Suppressor macrophage (primary cell): ENCODE measurements at regions not wholly inside any gene's neighbourhood (a gene's known extent, or its start where the extent isn't known, plus 50 kb on each side); places are given as distances from the start of the nearest gene placed in this dataset.

Experiments
- DNase-seq, 4 experiments: peaks; one replicate each; pipeline ENCODE4 v3.0.0-alpha.2; 2020 to 2022

DNA sequence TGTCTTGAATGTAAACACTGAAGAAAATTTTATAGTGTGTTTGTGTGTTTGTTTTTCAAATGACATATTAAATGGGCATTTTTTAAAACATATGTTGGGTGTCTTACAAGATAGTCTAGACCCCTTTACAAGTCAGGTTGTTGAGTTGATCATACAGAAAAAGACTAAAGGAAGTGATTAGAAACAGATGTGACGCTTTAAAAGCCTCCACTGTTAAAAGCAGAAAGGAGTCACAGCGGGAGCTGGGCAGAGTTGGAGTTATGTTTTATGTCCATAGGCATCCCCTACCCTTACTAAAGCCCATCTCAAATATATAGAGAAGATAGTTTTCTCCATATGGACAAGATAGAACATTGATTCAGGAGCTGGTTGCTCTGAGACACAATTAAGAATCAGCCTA lies 393.9 kb downstream of the PLPP3 start:
- no peak for DNase-seq

- DNase-seq: no peak
These were observed 396.2 kb downstream of the PLPP3 start for GRCh38 chr1:56183151-56183550.

DNA sequence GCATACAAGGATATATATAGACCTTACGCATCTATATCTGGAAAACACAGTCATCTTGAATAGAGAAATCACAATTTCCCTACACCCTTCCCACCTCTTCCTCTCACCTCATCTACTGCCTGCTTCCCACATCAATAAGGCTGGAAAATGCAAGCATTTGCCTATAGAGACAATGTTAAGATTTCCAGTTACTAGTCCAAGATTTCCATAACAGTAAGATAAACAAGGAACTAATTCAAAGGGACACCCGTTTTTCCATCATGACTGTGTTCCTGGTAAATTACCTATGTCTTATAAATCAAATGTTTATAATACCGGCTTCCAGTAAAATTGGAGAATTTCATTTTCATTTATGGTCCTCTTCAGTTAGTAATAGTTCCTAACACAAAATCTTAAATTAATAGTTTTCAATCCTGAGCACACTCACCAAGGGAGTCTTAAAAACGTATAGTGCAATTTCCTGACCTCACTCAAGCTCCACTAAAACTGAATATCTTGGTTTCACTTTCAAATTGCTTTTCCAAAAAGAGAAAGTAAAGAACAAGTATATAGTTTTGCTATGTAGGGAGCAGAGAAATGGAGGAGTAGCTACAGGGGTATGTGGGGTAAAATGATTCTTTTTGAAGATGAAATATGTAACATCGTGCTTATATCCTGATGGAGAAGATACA lies 398.7 kb downstream of the PLPP3 start:
- DNase-seq: peak in 1 of 4 experiments; percentile 7

DNA sequence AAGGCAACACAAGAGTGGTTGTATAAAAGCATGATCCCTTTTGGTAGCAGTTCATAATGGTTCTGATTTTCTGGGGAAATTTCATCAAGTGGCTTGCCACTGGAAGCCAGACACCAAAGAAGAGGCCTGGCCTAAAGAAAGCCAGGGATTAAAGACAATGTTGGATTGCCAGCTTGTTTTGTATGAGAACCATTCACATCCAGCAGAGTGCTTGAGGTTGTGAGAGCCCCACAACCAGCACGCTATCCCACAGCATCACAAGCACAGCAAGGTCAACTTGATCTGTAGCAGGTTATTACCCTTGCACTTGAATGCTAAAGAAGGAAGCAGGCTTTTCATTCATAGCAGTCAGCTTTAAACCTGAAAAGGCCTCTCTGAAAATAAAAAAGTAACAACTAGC lies 399.8 kb downstream of the PLPP3 start:
- no peak for DNase-seq

DNA sequence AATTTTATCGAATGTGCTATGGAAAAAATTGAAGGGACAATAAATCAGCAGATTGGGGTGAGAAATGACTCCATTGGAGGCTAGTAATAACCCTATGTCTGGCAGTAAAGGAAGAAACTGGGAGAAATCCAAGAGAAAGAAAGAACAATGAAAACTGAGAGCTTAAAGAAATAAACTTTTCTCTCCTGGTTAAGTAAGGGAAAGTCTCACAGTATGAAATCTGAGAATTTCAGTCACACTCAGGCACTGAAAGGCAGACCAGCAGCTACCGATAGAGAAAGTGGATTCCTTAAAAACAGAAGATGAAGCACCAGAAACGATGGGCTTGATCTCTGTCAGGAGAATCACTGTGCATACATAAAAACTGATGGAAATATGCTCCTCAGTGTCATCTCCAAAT lies 404.2 kb downstream of the PLPP3 start:
- no peak for DNase-seq

DNA sequence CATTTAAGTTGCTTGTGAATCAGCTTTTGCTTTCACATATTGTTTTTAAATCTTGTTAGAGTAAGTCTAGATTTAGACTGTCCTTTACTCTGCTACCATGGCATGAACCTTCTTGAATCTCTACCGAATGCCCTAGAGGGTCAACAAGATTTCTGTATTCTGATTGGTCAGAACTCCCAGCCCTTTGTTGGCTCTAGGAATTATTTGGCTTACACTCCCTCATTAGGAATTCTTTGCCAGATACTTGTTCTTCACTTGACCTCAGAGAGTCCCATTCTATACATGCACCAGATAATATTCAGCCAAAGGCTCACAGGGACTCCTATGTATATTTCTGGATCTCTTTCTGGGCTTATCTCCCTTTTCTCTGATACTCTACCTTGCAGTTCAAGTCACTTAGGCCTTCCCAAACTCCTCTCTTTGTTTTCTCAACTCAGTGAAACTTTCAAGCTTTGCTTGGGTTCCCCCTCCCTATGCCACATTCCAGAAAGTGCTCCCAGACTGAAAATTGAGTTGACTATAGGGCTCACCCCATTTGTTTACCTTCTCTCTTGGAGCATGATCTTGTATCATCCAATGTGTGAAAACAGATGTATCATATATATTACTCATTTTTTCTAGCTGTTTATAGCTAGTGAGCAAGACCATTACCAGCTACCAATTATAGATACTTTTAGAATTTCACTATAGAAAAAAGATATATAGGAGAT lies 405.0 kb downstream of the PLPP3 start:
- DNase-seq: no peak

DNA sequence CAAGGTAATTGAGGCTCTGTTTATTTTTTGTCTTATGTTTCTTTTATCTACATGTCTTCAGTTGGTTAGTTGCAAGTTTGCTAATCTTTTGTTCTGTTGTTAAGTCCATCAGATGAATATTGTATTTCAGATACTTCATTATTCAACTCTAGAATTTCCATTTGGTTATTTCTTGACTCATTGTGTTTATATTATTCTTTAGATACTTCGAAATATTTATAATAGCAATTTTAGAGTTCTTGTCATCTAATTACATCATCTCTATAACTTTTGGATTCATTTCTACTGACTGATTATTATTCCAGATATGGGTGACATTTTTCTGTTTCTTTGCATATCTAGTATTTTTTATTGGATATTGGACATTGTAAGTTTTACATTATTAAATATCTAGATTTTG lies 405.6 kb downstream of the PLPP3 start:
- DNase-seq: no peak

GRCh38 chr1:56171670-56172069 lies 407.7 kb downstream of the PLPP3 start:
- no peak for DNase-seq

DNA sequence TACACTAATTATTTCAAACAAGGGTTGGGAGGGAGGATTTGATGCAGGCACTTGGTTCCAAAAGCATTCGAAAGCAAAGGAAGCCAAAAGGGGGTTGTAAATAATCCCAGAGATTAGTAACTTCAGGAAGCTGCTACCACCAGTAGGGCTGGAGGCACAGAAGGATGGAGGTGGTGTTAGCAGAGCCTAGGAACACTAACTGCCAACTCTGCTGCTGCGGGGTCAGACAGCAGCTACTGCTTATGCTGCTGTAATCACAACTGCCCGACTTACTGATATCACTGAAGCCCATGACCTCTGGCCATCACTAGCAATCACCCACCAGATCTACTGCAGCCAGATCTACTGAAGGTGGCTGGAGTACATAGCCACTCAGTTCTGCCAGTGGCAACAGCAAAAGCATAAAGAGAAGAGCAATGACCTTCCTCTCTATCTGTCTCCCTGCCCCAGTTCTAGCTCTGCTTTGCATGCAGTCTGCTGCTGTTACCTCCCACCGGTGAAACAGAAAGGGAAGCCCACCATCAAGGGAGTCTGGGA lies 408.5 kb downstream of the PLPP3 start:
- DNase-seq: no peak

DNA sequence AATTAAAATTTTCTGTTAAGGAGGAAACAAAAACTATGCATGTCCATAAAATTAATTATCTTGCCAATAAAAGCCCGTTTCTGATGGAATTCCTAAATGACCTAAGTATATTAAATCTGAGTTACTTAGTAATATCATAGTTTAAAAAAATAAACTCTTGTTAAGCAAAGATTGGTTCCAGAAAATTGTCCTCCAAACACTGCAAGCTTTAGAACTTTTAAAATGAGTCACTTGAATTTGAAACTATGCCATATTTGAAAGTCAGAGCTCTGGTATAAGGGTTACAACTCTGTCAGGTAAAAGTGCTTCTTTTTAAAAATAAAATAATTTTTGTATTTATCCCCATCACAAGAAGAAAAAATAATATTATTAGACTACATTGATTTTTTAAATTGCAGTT lies 409.5 kb downstream of the PLPP3 start:
- DNase-seq: no peak

- DNase-seq: no peak
These were observed 411.2 kb downstream of the PLPP3 start for GRCh38 chr1:56168176-56168575.

GRCh38 chr1:56167596-56167995 lies 411.8 kb downstream of the PLPP3 start:
- DNase-seq: no peak

DNA sequence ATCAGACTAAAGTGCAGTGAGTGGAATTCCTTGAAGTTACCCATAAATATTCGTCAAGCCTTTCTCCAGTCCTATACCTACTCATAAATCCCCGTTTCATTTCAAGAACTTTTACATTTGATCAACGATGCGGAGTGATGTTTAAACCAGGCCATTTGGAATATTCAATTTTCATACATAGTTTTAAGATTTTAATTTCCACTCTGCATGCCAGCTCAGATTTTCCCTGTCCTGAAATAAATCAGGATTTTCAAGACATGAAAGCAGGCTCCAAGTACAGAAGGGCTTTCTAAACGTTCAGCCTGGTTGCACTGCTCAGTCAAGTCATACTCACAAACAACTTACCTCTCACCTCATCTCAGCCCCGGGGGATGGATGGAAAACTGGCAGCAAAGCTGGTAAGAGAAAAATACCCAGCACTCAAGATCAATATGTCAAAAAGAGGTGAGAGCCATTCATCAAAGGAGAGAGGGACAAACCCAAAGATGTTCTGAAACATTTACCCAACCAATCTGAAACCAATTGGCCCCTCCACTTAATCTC lies 418.5 kb downstream of the PLPP3 start:
- DNase-seq: no peak

DNA sequence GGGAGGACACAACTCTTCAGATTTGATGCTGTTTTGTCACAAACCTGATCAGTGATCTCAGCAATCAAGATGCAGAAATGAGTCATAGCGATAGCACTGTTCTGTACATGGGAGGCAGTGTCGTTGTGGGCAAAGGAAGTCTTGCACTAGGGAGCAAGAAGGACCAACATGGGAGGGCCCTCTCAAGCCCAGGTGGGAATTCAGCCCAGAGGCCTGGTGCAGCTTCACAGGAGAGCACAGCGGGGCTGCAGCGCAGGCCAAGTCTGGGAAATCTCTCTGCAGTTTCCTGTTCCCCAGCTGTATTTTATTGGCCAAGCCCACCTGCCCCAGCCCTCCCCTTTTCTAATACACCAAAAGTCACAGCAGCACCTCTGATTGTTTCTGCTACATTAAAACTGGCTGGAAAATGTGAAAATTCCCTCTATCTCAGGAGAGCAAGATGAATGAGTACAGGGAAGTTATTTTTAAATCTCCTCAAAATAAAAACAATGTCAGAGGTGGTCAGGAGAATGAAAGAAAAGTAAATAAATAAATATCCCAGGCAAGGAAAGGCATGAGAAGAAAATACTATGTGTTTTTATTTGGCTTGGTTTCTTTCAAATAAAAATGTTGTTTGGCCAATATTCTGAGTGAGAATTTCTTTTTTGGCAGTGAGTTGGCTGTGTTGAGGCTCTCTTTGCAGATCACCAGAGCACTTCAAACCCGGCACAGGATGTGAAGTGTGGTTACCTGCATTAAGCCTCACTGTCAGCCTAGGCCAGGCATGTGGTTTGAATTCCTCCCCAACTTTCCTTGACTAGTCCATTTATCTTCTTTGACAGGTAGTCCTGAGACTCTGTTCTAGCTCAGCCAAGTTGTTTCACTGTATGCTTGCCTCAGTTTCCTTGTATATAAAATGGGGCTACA lies 422.1 kb downstream of the PLPP3 start:
- DNase-seq: no peak

GRCh38 chr1:56153276-56153675 lies 426.1 kb downstream of the PLPP3 start:
- DNase-seq: no peak

DNA sequence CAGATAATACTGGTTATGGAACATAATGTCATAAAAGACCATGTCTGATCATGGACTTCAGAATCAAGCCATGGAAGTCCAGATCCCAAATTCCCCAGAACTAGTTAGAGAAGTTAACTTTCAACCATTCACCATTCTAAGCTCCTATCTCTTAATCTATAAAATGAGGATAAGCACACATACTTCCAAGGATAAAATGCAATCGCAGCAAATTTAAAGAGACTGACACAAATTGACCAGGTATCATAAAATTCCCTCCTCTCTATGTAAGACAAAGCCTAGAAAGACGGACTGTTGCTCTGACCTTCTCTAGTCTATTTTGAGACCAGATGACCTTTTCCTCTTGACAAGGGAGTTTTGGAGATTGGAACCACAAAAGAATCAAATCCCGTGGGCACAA lies 426.7 kb downstream of the PLPP3 start:
- no peak for DNase-seq

- DNase-seq: peak in 2 of 4 experiments; percentile 2 to 26
These were observed 428.0 kb downstream of the PLPP3 start for GRCh38 chr1:56151402-56151801.

DNA sequence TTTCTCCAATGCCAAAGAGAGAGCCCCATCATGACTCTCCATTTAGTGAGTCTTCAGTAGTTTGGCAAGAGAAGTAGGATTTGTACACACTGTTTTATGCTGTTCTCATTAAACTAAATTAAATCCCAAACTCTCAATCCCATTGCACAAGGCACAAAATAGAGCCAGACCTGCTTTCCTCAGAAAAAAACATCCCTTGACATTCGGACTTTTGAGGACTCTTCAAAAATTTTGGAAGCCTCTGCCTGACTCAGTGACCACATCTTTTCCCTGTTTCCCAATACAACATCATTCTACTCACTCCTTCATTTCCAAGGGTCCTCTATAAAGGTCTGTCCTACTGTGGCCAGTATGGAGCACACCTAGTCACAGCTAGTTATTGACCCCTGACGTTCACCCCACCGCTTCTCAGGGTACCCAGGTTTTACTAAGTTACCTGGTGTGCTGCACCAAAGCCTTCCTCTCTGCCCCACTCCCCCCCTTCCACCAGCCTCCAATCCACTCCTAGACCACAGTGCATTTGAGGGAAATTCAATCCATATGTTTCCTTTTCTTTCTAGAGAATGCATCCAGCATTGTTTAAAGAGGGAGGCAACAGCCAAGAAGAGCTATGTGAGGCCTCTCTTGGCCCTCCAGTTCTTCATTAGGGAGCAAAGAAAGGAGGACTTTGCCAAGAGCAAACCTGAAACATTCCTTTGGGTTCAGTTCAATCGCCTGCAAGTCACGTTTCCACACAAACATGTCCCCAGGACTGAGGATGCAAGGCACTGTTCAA lies 428.7 kb downstream of the PLPP3 start:
- DNase-seq: no peak

DNA sequence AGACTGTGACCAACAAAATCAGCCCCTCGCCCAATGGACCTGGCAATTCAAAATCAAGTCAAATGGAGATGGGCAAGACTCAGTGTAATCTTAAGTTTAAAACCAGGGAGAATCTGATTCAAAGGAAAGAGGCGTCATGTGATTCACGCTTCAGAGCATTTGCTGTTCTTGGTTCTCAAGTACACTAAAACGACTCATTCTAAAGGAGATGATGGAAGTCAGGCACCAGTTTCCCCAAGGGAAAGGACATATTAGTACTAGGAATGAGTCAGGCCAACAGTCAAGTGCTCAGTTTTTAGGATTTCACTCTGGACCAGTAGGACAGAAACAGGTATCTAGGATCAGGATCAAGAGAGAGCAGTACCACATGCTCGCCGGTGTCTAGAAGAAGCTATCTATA lies 429.6 kb downstream of the PLPP3 start:
- no peak for DNase-seq

DNA sequence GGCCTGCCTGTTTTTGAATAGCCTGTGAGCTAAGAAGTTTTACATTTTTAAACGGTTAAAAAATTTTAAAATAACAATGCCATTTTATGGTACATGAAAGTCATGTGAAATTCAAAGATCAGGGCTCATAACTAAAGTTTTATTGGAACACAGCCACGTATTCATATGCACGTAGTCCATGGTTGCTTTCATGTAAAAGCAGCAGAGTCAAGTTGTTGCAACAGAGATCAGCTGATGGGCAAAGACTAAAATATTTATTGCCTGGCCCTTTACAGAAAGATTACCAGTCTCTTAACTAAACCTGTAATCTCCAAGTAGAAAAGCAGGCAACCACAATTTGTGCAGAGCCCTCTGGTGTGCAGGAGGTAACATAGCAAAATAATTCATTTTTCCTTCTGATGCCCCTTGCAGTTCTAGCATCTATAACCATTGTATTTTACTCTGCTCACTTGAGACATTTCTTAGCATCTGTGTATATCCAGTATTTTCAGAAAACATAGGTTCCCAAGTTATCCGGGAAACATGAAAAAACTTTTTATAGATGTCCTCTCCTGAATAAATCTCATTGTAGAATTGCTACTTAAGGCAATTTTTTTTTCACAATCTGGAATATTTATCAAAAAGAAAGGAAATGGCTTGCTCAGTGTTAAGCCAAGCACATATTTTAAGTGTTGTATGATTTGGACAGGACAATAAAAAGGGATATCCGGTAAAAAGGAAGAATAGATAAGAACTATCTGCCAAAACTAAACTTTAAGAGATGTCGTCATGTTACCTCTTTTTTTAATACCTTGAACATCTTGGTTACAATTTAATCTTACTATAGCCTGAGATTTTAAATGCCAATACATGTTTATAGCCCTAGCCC lies 430.8 kb downstream of the PLPP3 start:
- no peak for DNase-seq

- DNase-seq: no peak
These were observed 431.9 kb downstream of the PLPP3 start for GRCh38 chr1:56147459-56147858.
